HFFc6 (cell line): ENCODE measurements at regions not wholly inside any gene's neighbourhood (a gene's known extent, or its start where the extent isn't known, plus 50 kb on each side); places are given as distances from the start of the nearest gene placed in this dataset.
"Not testable (repeated sequence)": the region's sequence is repeated elsewhere in the genome, so short reads cannot be mapped to it uniquely, and the experiment has no call there.

ENCODE experiments used
- DNase-seq: peaks from one replicate; pipeline ENCODE4 v3.0.0-alpha.2; 2018
- H3K27ac Mint-ChIP-seq: 2 replicates; pipeline ENCODE4 v1.8.0; 2020; ENCODE audit warnings: mild to moderate bottlenecking, mixed read lengths
- H3K27me3 Mint-ChIP-seq: 2 replicates; pipeline ENCODE4 v1.8.0; 2021; ENCODE audit warnings: mild to moderate bottlenecking, moderate library complexity, mixed read lengths; ENCODE audit not compliant: insufficient read depth
- H3K36me3 Mint-ChIP-seq: 2 replicates; pipeline ENCODE4 v1.8.0; 2021; ENCODE audit warnings: low read depth, mixed read lengths
- H3K4me1 Mint-ChIP-seq: 2 replicates; pipeline ENCODE4 v1.8.0; 2020; ENCODE audit warnings: low read depth, mixed read lengths
- H3K4me3 Mint-ChIP-seq: 2 replicates; pipeline ENCODE4 v1.8.0; 2020; ENCODE audit warnings: mild to moderate bottlenecking, moderate library complexity, mixed read lengths
- H3K9me3 Mint-ChIP-seq: 2 replicates; pipeline ENCODE4 v1.8.0; 2020; ENCODE audit warnings: mild to moderate bottlenecking, mixed read lengths
- CTCF ChIP-seq: fragments of 200-600 bp; sonication (generic); IDR thresholded peaks from 2 replicates; pipeline ENCODE4 v1.5.0; 2021; ENCODE audit warnings: antibody characterized with exemption, mild to moderate bottlenecking

GRCh38 chr7:67311901-67312300 lies 315.3 kb downstream of the TYW1 start:
- H3K4me1 Mint-ChIP-seq, result peaks cover 20% of the 10 kb centered on the region
- H3K27ac Mint-ChIP-seq, result peak overlapping the region; percentile 81
- DNase-seq, result peak; percentile 53
- no peak for TF ChIP-seq CTCF
- peaks cover 39% of the 10 kb centered on the region for H3K36me3 Mint-ChIP-seq
- H3K4me3 Mint-ChIP-seq, result no peak overlapping the region
- H3K27me3 Mint-ChIP-seq, result peaks cover 4% of the 10 kb centered on the region; the same call in 1 of the 2 replicates
- no peaks in the 10 kb centered on the region for H3K9me3 Mint-ChIP-seq

DNA sequence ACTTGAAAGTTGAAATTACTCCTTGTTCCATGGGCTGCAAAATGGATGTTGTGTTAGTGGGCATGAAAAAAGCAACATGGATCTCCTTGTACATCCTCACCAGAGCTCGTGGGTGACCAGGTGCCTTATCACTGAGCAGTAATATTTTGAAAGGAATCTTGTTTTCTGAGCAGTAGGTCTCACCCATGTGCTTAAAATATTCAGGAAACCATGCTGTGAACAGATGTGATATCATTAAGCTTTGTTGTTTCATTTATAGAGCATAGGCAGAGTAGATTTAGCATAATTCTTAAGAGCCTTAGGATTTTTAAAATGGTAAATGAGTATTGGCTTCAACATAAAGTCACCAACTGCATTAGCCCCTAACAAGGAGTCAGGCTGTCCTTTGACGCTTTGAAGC lies 316.6 kb downstream of the TYW1 start:
- peaks cover 4% of the 10 kb centered on the region; the same call in 1 of the 2 replicates for H3K27me3 Mint-ChIP-seq
- H3K4me1 Mint-ChIP-seq, result peaks cover 20% of the 10 kb centered on the region
- no peak overlapping the region for H3K27ac Mint-ChIP-seq
- no peak for TF ChIP-seq CTCF
- DNase-seq, result no peak
- H3K9me3 Mint-ChIP-seq, result no peaks in the 10 kb centered on the region
- no peak overlapping the region for H3K4me3 Mint-ChIP-seq
- H3K36me3 Mint-ChIP-seq, result peaks cover 45% of the 10 kb centered on the region

DNA sequence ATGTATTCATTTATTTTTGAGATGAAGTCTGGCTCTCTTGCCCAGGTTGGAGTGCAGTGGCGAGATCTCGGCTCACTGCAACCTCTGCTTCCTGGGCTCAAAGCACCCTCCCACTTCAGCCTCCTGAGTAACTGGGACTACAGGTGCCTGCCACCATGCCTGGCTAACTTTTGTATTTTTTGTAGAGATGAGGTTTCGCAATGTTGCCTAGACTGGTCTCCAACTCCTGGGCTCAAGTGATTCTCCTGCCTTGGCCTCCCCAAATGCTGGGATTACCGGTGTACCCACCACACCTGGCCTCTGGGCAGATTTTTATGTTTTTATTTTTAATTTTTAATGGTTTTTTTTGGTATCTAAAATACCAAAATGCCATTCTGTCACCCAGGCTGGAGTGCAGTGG lies 320.3 kb downstream of the TYW1 start:
- not testable (repeated sequence) for H3K27ac Mint-ChIP-seq, H3K4me1 Mint-ChIP-seq, H3K9me3 Mint-ChIP-seq, DNase-seq, H3K4me3 Mint-ChIP-seq, H3K27me3 Mint-ChIP-seq
- peaks cover 21% of the 10 kb centered on the region for H3K36me3 Mint-ChIP-seq

GRCh38 chr7:67328257-67328656 lies 331.6 kb downstream of the TYW1 start:
- H3K9me3 Mint-ChIP-seq, DNase-seq, H3K36me3 Mint-ChIP-seq, H3K27me3 Mint-ChIP-seq, H3K4me3 Mint-ChIP-seq, H3K27ac Mint-ChIP-seq, H3K4me1 Mint-ChIP-seq: not testable (repeated sequence)

DNA sequence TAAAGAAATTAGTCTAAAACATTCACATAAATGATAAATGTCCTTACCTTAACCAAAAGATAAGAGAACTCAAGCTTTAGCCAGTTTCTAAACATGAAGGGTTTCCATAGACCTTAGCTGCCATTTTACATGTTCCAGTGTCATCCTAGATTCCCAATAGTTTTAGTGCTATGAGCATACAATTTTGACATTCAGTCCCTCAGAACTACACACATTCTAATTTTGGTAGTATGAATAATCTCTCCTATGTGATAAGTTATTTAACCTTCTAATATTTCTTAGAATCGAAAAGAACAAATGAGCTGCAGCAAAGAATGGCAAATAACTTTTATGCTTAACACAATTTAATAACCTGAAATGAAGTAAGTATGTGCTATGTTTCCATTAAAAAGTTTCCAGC lies 338.5 kb downstream of the TYW1 start:
- H3K4me1 Mint-ChIP-seq, H3K36me3 Mint-ChIP-seq, H3K9me3 Mint-ChIP-seq, H3K27me3 Mint-ChIP-seq, H3K27ac Mint-ChIP-seq, H3K4me3 Mint-ChIP-seq, DNase-seq: not testable (repeated sequence)

DNA sequence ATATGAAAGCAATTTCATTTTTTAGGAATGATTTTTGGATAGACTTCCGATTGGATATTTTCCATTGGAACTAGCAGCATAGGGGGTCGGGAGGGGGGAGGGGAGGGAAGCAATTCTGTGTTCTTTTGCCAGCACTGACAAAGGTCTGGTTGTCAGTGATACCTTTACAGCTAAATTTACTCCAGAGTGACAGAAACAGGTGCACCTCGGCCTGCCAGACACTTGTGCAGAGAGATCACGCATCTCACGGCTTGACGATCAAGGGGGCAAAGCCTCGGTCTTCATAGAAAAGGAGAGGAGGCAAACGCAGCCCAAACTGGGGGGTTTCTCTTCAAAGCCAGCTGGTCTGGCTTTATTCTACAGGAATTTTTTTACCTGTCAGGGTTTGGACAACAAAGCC lies 339.0 kb downstream of the TYW1 start:
- H3K9me3 Mint-ChIP-seq, H3K36me3 Mint-ChIP-seq, H3K4me1 Mint-ChIP-seq, DNase-seq, H3K4me3 Mint-ChIP-seq, H3K27me3 Mint-ChIP-seq, H3K27ac Mint-ChIP-seq: not testable (repeated sequence)

DNA sequence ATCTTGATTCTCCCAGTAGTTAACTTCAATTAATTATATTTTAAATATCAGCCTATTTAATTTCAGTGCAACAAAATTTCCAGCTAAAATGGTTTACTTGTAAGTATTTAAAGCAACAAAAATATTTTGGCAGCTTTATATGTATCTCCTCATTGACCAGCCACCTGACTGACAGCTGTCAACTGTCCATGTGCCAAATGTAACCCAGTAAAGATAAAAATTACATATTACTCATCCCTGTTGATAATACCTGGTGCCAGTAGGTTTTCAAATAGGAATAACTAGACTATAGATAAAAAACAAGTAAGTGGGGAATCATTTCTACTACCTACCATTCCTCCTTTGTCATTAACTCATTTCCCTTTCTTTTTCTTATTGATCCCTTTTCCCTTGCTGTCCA lies 341.9 kb downstream of the TYW1 start:
- not testable (repeated sequence) for DNase-seq, H3K4me1 Mint-ChIP-seq, H3K36me3 Mint-ChIP-seq

GRCh38 chr7:67341153-67341768 lies 344.6 kb downstream of the TYW1 start:
- Mint-ChIP-seq H3K27ac (no peak overlapping the region), H3K36me3 (peaks cover 18% of the 10 kb centered on the region), H3K27me3 (no peaks in the 10 kb centered on the region), H3K4me3 (no peak overlapping the region), H3K9me3 (no peaks in the 10 kb centered on the region), H3K4me1 (no peaks in the 10 kb centered on the region)
- TF ChIP-seq CTCF, result no peak
- DNase-seq, result no peak

More for the DNA sequence above, 341.9 kb downstream of the TYW1 start:
- not testable (repeated sequence) for H3K4me3 Mint-ChIP-seq, H3K9me3 Mint-ChIP-seq, H3K27me3 Mint-ChIP-seq, H3K27ac Mint-ChIP-seq
